ENCODE measurements at regions not wholly inside any gene's neighbourhood (a gene's known extent, or its start where the extent isn't known, plus 50 kb on each side); places are given as distances from the start of the nearest gene placed in this dataset.

- DNase-seq (ENCODE audit: low read depth), result no peak
Measured at GRCh38 chr3:137958636-137959035, 51.3 kb upstream of the CLDN18 start.
